ENCODE measurements at regions not wholly inside any gene's neighbourhood (a gene's known extent, or its start where the extent isn't known, plus 50 kb on each side); places are given as distances from the start of the nearest gene placed in this dataset.

DNA sequence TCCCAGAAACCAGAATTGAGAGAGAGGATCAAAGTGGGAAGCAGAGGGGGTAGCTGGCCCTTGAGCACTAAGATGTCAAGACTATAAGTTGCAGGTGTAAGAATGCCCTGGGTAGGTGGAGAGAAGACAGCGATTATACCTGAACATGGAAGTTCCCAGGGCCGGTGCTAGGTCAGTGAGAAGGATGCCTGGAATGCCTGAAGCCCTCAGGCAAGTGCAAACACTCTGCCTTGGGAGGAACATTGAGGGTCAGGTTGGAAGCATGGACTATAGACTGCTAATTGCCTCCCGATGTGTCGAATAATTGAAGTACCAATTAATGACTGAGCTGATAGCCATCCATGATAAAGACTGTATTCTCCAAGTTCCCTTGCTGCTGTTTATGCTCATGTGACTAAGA is 185.5 kb downstream of the DMRT2 start:
- TF ChIP-seq, protein P1, sequence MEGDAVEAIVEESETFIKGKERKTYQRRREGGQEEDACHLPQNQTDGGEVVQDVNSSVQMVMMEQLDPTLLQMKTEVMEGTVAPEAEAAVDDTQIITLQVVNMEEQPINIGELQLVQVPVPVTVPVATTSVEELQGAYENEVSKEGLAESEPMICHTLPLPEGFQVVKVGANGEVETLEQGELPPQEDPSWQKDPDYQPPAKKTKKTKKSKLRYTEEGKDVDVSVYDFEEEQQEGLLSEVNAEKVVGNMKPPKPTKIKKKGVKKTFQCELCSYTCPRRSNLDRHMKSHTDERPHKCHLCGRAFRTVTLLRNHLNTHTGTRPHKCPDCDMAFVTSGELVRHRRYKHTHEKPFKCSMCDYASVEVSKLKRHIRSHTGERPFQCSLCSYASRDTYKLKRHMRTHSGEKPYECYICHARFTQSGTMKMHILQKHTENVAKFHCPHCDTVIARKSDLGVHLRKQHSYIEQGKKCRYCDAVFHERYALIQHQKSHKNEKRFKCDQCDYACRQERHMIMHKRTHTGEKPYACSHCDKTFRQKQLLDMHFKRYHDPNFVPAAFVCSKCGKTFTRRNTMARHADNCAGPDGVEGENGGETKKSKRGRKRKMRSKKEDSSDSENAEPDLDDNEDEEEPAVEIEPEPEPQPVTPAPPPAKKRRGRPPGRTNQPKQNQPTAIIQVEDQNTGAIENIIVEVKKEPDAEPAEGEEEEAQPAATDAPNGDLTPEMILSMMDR (optimal IDR thresholded peaks at IDR 0.05 in 1 of 3, IDR thresholded peaks at IDR 0.05 in 1 of 3, conservative IDR thresholded peaks at IDR 0.05 in 1 of 3; ENCODE audit: extremely low read depth in 1 of 3, insufficient read depth in 2 of 3, low read length in 3 of 3): no peak
- no peak for TF ChIP-seq EZH2 (IDR thresholded peaks at IDR 0.05; ENCODE audit: low read length)
